ENCODE measurements at regions not wholly inside any gene's neighbourhood (a gene's known extent, or its start where the extent isn't known, plus 50 kb on each side); places are given as distances from the start of the nearest gene placed in this dataset.

DNA sequence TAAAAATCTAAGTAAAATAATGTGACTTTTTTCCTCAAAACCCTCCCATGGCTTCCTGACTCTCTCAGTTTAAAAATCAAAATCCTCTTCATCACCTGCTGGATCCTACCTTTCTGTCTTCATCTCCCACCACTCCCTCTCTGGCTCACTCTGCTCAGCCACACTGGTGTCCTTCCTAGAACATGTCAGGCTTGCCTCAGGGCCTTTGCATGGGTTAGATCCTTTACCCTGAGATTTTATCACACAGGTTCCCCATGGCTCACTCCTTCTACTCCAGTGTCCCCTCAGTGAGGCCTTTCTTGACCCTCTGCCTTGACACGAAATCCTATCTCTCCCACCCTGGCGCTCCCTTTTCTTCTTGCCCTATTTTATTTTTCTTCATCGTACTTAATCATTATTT lies 141.8 kb downstream of the RPL22L1 start:
- no peak for DNase-seq

DNA sequence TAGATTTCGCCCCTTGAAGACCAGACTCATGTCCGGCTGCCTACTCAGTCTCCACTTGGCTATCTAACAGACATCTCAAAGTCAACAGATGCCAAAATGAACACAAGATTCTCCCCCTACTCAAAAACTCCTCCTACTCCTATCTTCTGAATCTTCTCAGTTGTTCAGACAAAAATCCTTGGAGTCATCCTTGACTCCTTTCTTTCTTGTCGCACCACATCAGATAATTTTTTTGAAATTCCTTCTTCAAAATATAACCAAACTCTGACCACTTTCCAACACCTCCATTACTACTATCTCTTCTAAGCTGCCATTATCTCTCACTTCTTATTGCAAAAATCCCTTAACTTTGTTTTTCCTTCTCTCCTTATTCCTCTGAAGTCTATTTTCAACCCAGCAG lies 141.9 kb upstream of the SLC7A14 start:
- DNase-seq: no peak

DNA sequence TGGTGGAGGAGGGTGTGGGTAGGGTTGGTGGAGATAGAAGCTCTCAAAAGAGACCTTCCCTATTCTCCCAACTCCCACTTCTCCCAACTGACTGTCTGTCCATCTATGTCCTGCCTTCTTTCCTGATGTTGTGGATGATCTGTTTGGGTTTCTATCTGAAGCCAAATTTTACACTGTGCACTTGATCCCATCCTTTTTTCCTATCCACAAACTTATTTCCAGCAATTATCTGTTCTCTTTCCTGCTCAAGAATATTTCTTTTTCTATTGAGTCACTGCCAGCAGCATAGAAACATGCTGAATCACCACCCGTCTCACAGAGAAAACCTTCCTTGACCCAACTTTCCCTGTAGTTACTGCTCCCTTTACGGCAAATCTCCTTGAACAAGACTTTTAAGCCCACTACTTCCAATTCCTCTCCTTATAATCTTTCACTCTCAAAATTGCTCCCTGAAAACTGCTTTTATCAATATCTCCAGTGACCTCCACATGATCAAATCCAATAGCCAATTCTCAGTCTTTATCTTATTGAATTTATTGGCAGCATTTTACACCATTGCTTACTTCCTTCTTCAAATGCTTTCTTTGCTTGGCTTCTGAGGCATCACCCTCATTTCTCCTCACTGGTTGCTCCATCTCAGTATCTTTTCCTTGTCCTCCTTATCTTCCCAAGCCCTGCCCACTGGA lies 141.2 kb upstream of the SLC7A14 start:
- DNase-seq: no peak

DNA sequence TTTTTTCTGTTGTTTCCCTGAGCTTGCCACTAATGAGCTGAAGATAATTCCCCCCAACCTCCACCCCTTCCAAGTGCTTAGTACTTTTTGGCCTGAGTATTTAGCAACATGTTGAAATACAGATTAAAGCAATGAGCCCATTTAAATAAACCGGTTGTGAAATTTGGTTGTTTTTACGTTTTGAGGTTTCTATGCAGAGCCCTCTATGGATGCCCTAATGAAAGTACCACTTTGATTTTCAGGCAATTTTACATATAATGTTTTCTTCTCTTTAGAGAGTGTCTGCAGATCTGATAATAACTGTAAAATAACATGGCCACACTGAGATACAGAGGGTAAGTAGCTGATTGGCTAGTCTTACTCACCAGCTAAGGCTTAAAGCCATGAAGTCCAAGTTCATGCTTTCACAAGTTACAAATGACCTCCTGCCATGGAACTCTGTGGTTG lies 139.4 kb upstream of the SLC7A14 start:
- no peak for DNase-seq

DNA sequence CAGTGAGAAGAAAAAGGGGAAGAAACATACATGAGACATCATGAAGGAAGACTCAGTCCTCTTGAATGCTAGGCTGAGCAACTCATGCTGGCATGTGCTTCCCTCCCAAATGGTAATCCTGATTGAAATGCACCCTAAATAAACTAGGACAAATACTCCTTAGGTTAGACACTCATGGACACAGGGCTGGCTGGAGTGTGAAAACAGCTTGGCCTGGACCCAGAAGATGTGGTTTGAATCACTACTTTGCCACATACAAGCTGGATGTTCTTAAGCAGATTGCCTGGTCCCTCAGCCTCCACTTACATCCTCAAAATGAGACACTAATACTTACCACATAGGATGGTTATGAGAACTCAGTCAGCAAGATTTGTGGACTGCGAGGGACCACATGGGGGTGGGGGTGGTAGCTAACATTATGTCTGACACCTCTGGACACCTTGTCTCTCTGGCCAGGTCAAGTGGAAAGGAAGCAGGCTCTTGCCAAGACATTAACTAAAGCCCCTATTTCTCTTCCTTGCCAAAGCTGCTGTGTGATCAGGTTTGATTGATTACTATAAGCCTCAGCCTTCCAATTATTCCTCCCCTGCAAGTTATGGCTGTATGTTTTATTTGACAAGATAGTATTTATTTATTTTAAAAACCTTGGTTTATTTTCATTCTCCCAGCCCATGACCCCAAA lies 138.9 kb upstream of the SLC7A14 start:
- no peak for DNase-seq

DNA sequence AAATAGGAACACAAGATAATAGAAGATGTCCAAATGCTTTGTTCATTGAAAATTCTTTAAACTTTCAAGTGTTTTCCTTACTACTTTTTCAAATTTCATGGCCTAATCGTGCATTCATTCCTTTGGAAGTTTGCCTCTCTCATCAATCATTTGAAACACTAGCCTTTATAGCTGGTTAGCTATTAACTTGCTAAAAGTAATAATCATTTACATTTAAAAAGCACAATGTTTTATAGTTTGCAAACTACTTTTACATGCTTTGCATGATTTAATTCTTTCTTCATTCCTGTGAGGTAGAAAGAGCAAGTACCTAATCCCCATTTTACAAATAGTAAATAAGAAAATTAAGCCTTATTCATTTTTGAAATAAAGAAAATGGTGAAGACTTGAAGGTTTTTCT lies 137.4 kb upstream of the SLC7A14 start:
- DNase-seq: no peak

DNA sequence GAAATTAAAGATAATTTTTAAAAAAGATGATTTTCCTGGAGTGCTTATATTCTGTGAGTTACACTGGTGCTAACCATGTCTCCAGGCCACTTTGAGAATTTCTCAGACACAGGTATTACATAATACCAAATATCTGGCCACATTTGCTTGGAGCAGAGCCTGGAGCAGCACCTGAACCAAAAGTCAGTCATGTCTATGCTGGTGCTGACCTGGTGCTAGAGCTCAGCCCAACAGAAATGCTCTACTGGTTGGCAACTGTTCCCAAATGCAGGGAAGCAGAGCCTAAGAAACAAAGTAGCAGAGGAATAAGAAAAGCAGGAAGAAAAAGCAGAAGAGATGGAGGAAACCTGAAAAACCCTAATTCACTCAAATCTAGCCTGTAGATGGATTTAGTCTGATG lies 135.7 kb upstream of the SLC7A14 start:
- DNase-seq: no peak

DNA sequence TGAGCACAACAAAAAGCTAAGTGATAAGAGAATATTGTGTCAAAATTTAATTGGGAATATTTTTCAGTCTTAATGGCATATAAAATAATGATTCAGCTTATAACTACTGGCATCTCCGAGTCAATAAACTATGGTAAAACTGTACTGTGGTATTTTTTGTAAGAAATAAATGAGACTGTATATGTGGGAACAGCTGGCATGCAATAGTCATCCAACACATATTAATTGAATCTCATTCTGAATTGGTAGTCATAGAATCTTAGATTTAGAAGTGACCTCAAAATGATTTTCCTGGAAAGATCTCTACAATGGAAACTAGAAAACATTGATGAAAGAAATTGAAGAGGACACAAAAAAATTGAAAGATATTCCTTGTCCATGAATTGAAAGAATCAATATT lies 133.4 kb upstream of the SLC7A14 start:
- DNase-seq: no peak

DNA sequence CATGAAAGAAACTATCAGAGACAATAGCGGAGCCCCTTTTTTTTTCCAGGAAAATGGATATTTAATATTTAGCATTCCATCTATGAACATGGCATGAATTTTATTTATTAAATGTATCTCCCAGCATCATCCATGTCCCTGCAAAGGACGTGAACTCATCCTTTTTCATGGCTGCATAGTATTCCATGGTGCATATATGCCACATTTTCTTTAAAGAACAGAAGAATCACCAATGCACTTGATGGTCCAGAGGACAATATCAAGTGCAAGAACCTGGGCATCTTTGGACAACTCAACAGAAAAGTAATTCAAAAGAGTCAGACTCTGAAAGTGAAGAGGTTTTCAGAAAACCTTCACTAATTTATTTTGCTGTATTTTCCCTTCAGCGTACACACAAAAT lies 133.0 kb upstream of the SLC7A14 start:
- DNase-seq: no peak

DNA sequence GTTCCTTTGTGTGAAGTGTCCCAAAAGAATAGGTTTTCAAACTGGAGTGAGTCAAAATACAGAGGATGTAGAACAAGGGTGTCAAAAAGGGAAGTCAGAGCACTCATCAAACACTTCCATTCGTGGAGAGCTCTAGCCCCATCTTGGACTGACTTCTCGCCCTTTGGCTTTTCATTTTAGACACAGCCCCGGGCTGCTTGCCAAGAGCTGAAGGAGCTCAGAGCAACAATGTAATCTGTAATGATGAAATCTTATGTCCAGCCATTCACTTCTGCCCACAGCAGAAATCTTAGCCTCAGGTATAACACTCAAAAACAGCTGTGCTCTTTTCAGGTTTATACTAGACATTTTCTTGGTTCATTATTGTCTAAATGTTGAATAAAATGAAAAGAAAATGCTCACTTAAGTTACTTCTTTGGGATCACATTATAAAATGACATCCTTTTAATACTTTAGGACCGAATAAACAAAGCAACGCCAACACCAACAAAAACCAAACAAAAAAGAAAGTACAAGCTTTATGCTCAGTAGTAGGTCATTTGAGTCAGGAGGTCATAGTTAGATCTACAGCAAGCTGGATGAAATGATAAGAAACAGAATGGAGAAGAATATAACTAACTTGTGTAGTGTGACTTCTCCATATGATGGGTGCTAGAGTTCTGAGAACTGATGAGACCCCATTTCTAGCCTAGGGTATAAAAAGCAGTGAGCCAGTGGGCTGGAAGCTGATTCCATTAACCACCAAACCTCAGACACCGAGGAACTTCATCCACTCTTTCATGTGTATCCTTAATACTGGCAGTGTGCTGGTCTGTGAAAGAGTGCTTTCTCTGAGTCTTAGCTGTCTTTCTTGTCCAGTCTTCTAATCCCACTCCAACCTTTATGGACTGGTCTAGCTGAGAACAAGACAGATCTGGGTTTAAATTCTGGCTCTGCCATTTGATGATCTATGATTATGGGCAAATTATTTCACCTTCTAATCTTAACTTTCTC lies 131.8 kb upstream of the SLC7A14 start:
- no peak for DNase-seq

DNA sequence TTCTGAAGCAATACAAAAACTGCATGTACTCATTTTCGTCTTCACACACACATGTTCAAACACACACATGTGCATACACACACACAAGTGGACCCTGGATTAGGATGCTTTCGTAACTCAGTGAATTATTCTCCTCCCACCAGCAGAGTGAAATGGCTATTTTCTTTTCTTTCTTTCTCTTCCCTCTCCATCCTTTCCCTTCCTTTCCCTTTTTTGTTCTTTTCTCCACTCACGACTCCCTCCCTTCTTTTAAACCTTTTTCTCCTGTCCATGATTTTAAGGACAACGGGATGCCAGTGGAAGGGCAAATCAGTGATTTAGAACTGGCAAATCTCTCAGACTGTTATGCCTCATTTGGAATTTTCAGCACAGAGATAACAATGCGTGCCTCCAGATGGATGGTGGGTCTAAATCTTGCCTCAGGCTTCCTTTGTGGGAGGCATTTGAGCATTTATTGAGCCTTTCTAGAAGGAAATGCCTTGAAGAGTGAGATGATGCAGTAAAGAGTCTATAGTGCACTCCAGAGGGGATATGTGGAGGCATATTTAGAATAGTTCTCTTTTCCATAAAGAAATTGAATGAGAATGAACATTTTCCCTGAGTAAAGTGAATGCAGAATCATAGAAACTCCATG lies 130.4 kb upstream of the SLC7A14 start:
- no peak for DNase-seq

DNA sequence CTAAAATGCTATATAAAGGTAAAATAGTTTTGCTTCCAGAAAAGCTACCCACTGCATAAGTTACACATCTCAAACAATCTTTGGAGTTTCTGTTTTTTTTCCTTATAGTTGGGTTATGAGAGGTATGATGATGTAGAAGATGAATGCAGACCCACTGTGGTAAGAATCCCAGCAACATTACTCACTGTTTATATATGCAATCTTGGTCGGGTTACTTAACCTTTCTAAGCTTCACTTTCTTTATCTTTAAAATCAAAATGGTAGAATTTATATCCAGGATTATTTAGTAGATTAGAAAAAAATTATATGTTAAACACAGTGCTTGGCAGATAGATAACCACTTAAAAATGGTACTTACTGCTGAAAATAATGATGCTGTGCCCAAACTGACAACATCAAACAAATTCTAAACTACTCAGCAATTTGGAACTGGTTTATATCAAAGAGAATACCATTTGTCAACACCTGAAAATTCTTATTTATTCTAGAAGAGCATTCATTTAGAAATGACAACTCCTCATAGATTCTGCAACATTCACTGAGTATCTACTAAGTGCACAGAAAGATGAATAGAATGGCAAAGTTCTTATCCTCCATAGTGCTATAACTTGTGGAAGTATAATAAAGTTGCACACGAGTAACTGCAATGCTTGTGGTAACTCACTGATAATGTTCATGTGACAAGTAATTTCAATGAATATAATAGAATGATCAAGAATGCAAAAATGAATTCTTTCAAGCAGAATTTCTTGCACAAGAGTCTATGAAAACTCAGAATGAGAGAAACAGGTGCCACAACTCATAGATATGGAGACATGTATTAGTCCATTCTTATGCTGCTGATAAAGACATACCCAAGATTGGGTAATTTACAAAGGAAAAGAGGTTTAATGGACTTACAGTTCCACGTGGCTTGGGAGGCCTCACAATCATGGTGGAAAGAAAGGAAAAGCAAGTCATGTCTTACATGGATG lies 129.0 kb upstream of the SLC7A14 start:
- no peak for DNase-seq

DNA sequence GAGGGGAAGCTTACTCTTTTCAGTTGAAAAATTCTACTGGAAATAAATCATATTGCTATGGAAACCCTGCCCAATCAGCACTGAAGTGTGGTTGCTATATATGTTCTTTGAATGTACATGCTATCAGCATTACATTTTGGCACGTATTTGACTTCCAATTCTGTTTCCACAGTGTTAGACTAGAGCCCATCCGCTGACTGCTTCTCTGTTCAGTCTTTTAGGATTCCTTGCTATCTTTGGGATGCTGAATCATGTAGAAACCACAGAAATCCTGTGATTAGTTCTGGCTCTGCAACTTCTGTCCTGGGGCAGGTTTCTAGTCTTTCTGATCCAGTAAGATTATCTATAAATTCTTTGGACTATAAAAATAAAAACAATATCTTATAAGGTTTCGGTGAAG lies 128.2 kb upstream of the SLC7A14 start:
- DNase-seq: no peak

DNA sequence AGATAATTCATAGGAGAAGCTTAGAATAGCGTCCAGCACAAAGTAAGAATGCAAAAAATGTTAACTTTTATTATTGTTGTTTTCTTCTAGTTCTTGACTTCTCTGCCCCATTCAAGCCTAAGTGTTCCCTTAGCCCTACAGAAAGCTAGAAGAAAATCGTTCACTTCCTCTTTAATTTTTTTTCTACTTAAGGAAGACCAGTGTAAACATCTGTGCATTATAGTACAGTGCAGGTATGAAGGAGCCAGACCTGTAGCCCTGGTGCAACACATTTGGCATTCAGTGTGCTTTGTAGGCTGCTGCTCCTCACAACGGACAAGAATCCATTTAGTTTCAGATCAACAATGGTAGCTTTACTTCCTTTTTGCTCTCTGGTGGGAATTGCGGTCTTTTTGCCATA lies 127.8 kb upstream of the SLC7A14 start:
- no peak for DNase-seq

DNA sequence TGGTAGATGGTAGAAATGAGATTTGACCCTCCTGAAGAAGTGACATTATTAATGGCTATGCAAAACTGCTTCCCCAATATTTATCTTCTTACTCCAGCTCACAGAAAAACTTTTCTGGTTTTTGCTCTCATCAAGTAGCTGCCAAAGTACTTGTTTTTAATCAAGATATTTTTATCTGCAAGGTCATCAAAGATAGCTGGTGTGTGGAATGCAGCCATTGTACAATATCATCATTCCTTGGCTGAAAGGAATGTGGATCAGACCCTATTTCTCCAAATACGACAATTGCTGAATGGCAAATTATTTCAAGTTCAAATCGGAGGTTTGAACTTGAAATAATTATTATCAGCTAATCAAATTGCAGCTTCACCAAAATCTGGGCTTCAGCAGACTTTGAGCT lies 126.9 kb upstream of the SLC7A14 start:
- no peak for DNase-seq

DNA sequence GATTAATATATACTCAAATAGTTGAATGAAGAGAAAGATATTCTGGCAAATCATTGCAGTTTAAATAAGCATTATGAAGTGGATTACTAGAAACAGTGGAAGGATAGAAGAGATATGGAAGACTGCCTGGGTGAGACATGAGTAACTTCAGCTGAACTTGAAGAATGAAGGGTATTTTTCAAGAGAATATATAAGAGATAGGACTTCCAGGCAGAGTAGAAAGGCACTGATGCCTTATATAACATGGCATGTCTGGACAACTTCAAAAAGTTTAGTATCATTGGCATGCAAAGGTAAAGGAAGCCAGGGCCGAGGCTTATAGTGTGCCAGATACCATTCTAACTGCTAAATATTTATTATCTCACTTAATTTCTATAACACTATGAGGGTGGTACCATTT lies 126.5 kb upstream of the SLC7A14 start:
- DNase-seq: no peak

DNA sequence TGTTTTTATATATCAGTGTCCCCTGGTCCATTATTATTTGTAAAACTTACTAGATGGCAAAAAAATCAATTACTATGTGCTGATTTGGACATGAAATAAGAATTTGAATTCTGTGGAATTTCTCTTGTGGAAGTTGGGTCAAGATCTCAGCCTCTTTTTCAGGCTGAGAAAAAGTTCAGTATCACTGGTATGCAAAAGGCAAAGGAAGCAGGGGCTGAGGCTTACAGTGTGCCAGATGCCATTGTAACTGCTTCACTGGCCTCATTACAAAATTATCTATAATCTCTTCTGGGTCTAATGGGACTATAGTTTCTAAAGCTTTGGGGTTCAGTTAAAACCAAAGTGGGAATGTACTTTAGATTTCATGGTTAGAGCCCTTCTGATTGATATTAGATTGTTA lies 125.9 kb upstream of the SLC7A14 start:
- DNase-seq: no peak

DNA sequence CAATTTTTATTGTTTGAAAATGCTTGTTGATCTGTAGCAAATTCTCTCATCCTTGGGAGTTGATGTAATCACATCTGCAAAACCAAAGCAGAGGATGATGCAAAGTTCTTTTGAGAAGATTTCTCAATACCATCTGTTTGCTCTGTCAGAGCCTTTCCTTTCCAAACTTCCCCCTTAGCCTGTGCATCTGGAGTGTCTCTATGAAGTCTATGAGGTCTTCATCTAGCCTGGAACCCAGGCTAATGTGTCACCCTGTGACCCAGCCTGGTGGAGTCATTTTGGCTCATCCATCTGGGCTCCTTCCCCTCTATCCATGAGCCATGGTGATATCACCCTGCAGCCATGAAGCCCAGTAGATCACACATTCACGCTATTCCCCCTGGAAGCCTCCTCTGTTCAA lies 123.2 kb upstream of the SLC7A14 start:
- no peak for DNase-seq

DNA sequence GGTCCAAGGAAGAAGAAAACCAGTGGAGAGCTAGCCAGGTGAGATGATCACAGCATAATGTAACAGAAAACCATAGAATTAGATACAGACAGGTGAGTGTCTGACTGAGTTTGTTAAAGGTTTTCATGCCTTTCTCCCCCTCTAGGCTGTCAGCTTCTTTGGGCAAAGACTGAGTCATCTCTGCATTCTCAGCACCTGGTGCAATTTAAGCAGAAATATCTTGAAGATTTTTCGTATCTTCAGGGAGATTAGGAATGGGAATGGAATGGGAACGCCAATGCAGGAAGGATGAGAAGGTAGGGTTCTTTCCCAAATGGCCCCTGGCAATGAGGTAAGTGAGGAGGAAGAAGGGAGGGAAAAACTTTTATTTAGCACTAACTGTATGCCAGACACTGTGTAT lies 122.0 kb upstream of the SLC7A14 start:
- DNase-seq: no peak

DNA sequence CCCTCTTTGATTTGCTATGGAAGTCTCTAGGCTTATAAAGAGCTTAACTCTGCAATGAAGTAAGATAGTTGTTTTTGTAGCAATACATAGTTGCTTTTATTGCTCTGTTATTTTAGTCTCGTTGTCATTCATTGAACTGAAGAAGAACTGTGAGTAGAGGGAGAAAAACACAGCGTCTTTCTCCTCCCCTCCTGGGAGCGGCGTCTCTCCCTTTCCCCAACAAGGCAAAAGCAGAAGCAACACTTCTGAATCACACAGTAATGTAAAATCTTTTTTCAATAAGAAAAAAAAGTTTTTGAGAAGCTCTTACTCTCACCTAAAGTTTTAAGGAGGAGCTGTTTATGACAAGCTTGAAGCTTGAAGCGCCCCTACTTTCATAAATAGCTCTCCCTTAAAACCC lies 119.3 kb upstream of the SLC7A14 start:
- DNase-seq: no peak

DNA sequence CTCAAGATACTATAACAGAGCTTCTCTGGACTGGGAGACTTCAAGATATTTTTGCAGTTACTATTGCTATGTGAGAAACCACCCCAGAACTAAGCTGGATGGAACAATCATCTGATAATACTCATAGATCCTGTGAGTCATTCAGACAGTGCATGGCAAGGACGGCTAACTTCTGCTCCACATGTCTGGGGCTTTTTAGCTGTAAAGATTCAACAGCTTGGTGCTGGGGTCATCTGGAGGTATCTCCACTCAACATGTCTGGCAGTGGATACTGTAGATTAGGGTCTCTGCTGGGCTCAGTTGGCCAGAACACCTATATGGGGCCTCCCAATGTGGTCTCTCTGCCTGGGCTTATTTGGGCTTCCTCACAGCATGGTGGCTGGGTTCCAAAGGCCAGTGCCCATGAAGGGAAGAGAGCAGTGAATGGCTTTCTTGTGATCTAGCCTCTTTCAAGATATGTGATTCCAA lies 117.3 kb upstream of the SLC7A14 start:
- DNase-seq: no peak
